Prostate gland (tissue), 2 donors: ENCODE measurements at regions not wholly inside any gene's neighbourhood (a gene's known extent, or its start where the extent isn't known, plus 50 kb on each side); places are given as distances from the start of the nearest gene placed in this dataset.

ENCODE experiments used
- CTCF ChIP-seq, 4 experiments: fragments of 200-600 bp in 2 of 4; fragments of 450-650 bp in 2 of 4; sonication (generic) in 2 of 4; IDR thresholded peaks; 1 replicate in 3 of 4; 2 replicates in 1 of 4; pipeline ENCODE4 v1.5.1; 2016 to 2019; ENCODE audit warnings: antibody characterized with exemption in 4 of 4, mild to moderate bottlenecking in 2 of 4, moderate library complexity in 2 of 4
- POLR2A ChIP-seq: fragments of 450-650 bp; IDR thresholded peaks from one replicate; pipeline ENCODE4 v1.6.1; 2016; ENCODE audit warnings: antibody characterized with exemption, mild to moderate bottlenecking
- POLR2AphosphoS5 ChIP-seq: sonication (generic); formaldehyde crosslinking; IDR thresholded peaks from one replicate; pipeline ENCODE4 v1.6.1; 2017; ENCODE audit warnings: antibody characterized with exemption

- TF ChIP-seq CTCF (IDR thresholded peaks at IDR 0.05): no peak
- no peak for TF ChIP-seq POLR2A
- TF ChIP-seq POLR2AphosphoS5: no peak
Measured at GRCh38 chr2:160558531-160558930, 64.9 kb upstream of the RBMS1 start.
